Activated B cell treated with CpG ODN at 0.5 μM for 24 hours (primary cell): ENCODE measurements at regions not wholly inside any gene's neighbourhood (a gene's known extent, or its start where the extent isn't known, plus 50 kb on each side); places are given as distances from the start of the nearest gene placed in this dataset.

Experiments
- ATAC-seq: fragments of 200-7000 bp; cut with Tn5 transposase; one replicate; pipeline ENCODE4 v1.10.0; 2021; ENCODE audit warnings: low read depth, mild to moderate bottlenecking, moderate library complexity
- CTCF ChIA-PET: fragments of 350-600 bp; sonication (Branson Sonifier 250); formaldehyde crosslinking; loops from one replicate; lab custom pipeline; 2021; ENCODE audit warnings: antibody characterized with exemption; lab: Charles Lee
- POLR2A ChIA-PET: fragments of 350-600 bp; sonication (Branson Sonifier 250); formaldehyde crosslinking; loops from one replicate; lab custom pipeline; 2021; ENCODE audit warnings: antibody characterized with exemption; lab: Charles Lee
- DNase-seq: peaks from one replicate; pipeline ENCODE4 v3.0.0; 2022
- H3K27ac Mint-ChIP-seq: one replicate; pipeline ENCODE4 v1.8.0; 2020; ENCODE audit warnings: mixed read lengths
- H3K27me3 Mint-ChIP-seq: one replicate; pipeline ENCODE4 v1.8.0; 2021; ENCODE audit warnings: mixed read lengths
- H3K36me3 Mint-ChIP-seq: one replicate; pipeline ENCODE4 v1.8.0; 2021; ENCODE audit warnings: low read depth, mixed read lengths
- H3K4me1 Mint-ChIP-seq: one replicate; pipeline ENCODE4 v1.8.0; 2021; ENCODE audit warnings: mixed read lengths
- H3K4me3 Mint-ChIP-seq: one replicate; pipeline ENCODE4 v1.8.0; 2020; ENCODE audit warnings: mild to moderate bottlenecking, mixed read lengths
- H3K9me3 Mint-ChIP-seq: one replicate; pipeline ENCODE4 v1.8.0; 2020; ENCODE audit warnings: mixed read lengths
- intact Hi-C: fragments of 100-400 bp; cut with micrococcal nuclease; formaldehyde crosslinking; loops from one replicate; pipeline ENCODE4 v1.15.1; 2024
- TF ChIP-seq, protein P1 (sequence below): fragments of 200-600 bp; IDR thresholded peaks from one replicate; pipeline ENCODE4 v1.8.0; 2022; ENCODE audit warnings: antibody characterized with exemption, mild to moderate bottlenecking

- CTCF ChIA-PET = no interaction called here
- no peak for DNase-seq
- H3K9me3 Mint-ChIP-seq = peaks cover 5% of the 10 kb centered on the region
- no peaks in the 10 kb centered on the region for H3K36me3 Mint-ChIP-seq
- no peak overlapping the region for H3K27ac Mint-ChIP-seq
- peaks cover 8% of the 10 kb centered on the region for H3K27me3 Mint-ChIP-seq
- no peaks in the 10 kb centered on the region for H3K4me1 Mint-ChIP-seq
- intact Hi-C loops = no loop called here
- TF ChIP-seq, protein P1, sequence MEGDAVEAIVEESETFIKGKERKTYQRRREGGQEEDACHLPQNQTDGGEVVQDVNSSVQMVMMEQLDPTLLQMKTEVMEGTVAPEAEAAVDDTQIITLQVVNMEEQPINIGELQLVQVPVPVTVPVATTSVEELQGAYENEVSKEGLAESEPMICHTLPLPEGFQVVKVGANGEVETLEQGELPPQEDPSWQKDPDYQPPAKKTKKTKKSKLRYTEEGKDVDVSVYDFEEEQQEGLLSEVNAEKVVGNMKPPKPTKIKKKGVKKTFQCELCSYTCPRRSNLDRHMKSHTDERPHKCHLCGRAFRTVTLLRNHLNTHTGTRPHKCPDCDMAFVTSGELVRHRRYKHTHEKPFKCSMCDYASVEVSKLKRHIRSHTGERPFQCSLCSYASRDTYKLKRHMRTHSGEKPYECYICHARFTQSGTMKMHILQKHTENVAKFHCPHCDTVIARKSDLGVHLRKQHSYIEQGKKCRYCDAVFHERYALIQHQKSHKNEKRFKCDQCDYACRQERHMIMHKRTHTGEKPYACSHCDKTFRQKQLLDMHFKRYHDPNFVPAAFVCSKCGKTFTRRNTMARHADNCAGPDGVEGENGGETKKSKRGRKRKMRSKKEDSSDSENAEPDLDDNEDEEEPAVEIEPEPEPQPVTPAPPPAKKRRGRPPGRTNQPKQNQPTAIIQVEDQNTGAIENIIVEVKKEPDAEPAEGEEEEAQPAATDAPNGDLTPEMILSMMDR = no peak
- H3K4me3 Mint-ChIP-seq = no peak overlapping the region
- POLR2A ChIA-PET = no interaction called here
- ATAC-seq = no peak
Measured at GRCh38 chr10:78542521-78542920, 508.9 kb downstream of the RPS24 start.

GRCh38 chr10:78543031-78543748 is 509.5 kb downstream of the RPS24 start:
- ChIA-PET CTCF (no interaction called here), POLR2A (no interaction called here)
- no peak overlapping the region for H3K27ac Mint-ChIP-seq
- no peaks in the 10 kb centered on the region for H3K36me3 Mint-ChIP-seq
- H3K4me1 Mint-ChIP-seq = no peaks in the 10 kb centered on the region
- ATAC-seq (no peak), DNase-seq (no peak)
- peaks cover 8% of the 10 kb centered on the region for H3K27me3 Mint-ChIP-seq
- peaks cover 5% of the 10 kb centered on the region for H3K9me3 Mint-ChIP-seq
- TF ChIP-seq, protein P1 = no peak
- no peak overlapping the region for H3K4me3 Mint-ChIP-seq
- intact Hi-C loops = no loop called here

- TF ChIP-seq, protein P1 = no peak
- H3K9me3 Mint-ChIP-seq = peaks cover 5% of the 10 kb centered on the region
- POLR2A ChIA-PET = no interaction called here
- DNase-seq (no peak), ATAC-seq (no peak)
- no peak overlapping the region for H3K4me3 Mint-ChIP-seq
- no peak overlapping the region for H3K27ac Mint-ChIP-seq
- no peaks in the 10 kb centered on the region for H3K4me1 Mint-ChIP-seq
- CTCF ChIA-PET = no interaction called here
- H3K27me3 Mint-ChIP-seq = peaks cover 8% of the 10 kb centered on the region
- H3K36me3 Mint-ChIP-seq = no peaks in the 10 kb centered on the region
- intact Hi-C loops = no loop called here
Measured at GRCh38 chr10:78543749-78544362, 510.2 kb downstream of the RPS24 start.

DNA sequence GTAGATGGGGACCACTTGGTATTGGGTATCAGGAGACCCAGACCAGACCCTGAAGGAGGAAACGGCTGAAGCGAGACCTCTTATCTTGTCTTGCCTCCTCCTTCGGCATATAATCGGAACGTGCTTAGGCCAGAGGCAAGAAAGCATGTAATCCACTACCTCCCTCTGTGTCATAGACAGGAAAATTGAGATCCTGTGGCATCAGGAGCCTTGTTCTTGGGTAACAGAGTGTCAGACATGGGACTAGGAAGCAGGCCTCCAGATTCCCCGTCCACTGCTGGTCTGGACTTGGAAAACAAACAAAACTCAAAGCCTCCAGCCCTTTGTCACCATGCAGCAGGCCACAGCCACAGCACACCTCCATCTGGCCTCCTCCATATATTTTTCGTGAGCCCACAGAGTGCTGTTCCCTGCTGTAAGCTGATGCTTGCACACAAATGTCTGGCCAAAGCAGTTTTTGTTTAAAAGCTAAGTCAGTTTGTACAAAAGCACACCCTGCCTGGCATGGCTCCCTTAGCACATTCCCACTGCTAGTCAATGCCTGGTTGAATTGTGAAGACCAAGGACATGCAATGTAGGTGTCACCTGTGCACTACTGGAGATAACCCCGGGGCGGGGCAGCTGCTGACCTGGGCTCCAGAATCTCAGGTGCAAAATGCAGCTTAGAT is 510.9 kb downstream of the RPS24 start:
- Mint-ChIP-seq H3K4me3 (no peak overlapping the region), H3K27me3 (peaks cover 4% of the 10 kb centered on the region), H3K36me3 (no peaks in the 10 kb centered on the region), H3K4me1 (no peaks in the 10 kb centered on the region), H3K27ac (no peak overlapping the region), H3K9me3 (peaks cover 5% of the 10 kb centered on the region)
- intact Hi-C loops = no loop called here
- CTCF ChIA-PET = no interaction called here
- TF ChIP-seq, protein P1 = no peak
- DNase-seq (no peak), ATAC-seq (no peak)
- POLR2A ChIA-PET = no interaction called here

DNA sequence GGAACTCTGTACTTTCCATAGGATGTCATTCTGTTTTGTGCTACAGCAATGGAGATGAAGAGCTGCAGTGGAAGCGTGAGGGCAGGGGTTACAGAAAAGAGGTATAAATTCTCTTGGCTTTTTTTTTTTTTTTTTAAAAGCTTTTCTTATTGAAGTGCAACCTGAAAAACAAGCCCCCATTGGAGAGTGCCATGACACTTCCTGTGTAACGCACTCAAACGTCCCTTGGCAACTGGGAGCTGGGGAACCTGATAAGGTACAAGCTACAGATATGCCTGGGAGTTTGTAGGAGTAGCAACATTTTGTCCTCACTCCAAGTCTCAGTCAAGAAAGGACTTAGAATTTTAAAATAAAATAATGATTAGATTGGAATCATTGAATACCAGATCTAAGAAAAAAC is 512.1 kb downstream of the RPS24 start:
- H3K36me3 Mint-ChIP-seq = no peaks in the 10 kb centered on the region
- CTCF ChIA-PET = no interaction called here
- POLR2A ChIA-PET = no interaction called here
- no peak for ATAC-seq
- intact Hi-C loops = no loop called here
- H3K4me1 Mint-ChIP-seq = no peaks in the 10 kb centered on the region
- peaks cover 2% of the 10 kb centered on the region for H3K9me3 Mint-ChIP-seq
- TF ChIP-seq, protein P1 = no peak
- no peak overlapping the region for H3K27ac Mint-ChIP-seq
- H3K4me3 Mint-ChIP-seq = no peak overlapping the region
- no peak for DNase-seq
- peaks cover 4% of the 10 kb centered on the region for H3K27me3 Mint-ChIP-seq
